ENCODE measurements at regions not wholly inside any gene's neighbourhood (a gene's known extent, or its start where the extent isn't known, plus 50 kb on each side); places are given as distances from the start of the nearest gene placed in this dataset.

- no peaks in the 10 kb centered on the region for H3K79me2 ChIP-seq (ENCODE audit: control insufficient read depth, insufficient read depth, low read length)
- H3K4me1 ChIP-seq (ENCODE audit: control insufficient read depth, extremely low read depth, insufficient read depth, low read length) = peaks cover 26% of the 10 kb centered on the region
- H3K9ac ChIP-seq (ENCODE audit: insufficient read depth, low read length) = no peak overlapping the region
- no peaks in the 10 kb centered on the region for H3K36me3 ChIP-seq (ENCODE audit: control insufficient read depth, insufficient read depth, low read length)
- H3K9me3 ChIP-seq (ENCODE audit: control insufficient read depth, insufficient read depth, low read depth, low read length) = no peaks in the 10 kb centered on the region
- no peak overlapping the region for H3K27ac ChIP-seq (ENCODE audit: insufficient read depth, low read length)
- no peak overlapping the region for H3K4me3 ChIP-seq (replicated peaks in 1 of 4; ENCODE audit: control extremely low read depth in 1 of 4, insufficient read depth in 1 of 4, low read depth in 3 of 4, low read length in 4 of 4)
- no peaks in the 10 kb centered on the region for H3K27me3 ChIP-seq (ENCODE audit: control insufficient read depth, insufficient read depth, low read length)
- no peak for TF ChIP-seq EZH2 (IDR thresholded peaks at IDR 0.05; ENCODE audit: low read length, missing control alignments)
- no peak for TF ChIP-seq CTCF (conservative IDR thresholded peaks at IDR 0.05 in 1 of 2, IDR thresholded peaks at IDR 0.05 in 1 of 2; ENCODE audit: low read depth in 1 of 2, low read length in 2 of 2)
- no peak for DNase-seq (ENCODE audit: low read depth in 2 of 2)
- no peak overlapping the region for H3K4me2 ChIP-seq (ENCODE audit: extremely low read depth, insufficient read depth, low read length)
- no peak overlapping the region for H2AFZ ChIP-seq (ENCODE audit: low read length)
- no peaks in the 10 kb centered on the region for H4K20me1 ChIP-seq (ENCODE audit: control insufficient read depth, extremely low read depth, insufficient read depth, low read length)
Observed at GRCh38 chr21:33974513-33975468, 59.2 kb upstream of the ATP5PO start.

GRCh38 chr21:33973268-33973667 lies 57.7 kb upstream of the ATP5PO start:
- TF ChIP-seq CTCF (conservative IDR thresholded peaks at IDR 0.05 in 1 of 2, IDR thresholded peaks at IDR 0.05 in 1 of 2; ENCODE audit: low read depth in 1 of 2, low read length in 2 of 2) = no peak
- no peak for TF ChIP-seq EZH2 (IDR thresholded peaks at IDR 0.05; ENCODE audit: low read length, missing control alignments)
- Histone ChIP-seq H3K4me1 (ENCODE audit: control insufficient read depth, extremely low read depth, insufficient read depth, low read length) (peaks cover 35% of the 10 kb centered on the region), H3K27me3 (ENCODE audit: control insufficient read depth, insufficient read depth, low read length) (no peaks in the 10 kb centered on the region), H3K79me2 (ENCODE audit: control insufficient read depth, insufficient read depth, low read length) (no peaks in the 10 kb centered on the region), H3K27ac (ENCODE audit: insufficient read depth, low read length) (no peak overlapping the region), H3K9ac (ENCODE audit: insufficient read depth, low read length) (no peak overlapping the region), H2AFZ (ENCODE audit: low read length) (no peak overlapping the region), H3K36me3 (ENCODE audit: control insufficient read depth, insufficient read depth, low read length) (no peaks in the 10 kb centered on the region), H3K4me3 (replicated peaks in 1 of 4; ENCODE audit: control extremely low read depth in 1 of 4, insufficient read depth in 1 of 4, low read depth in 3 of 4, low read length in 4 of 4) (no peak overlapping the region), H4K20me1 (ENCODE audit: control insufficient read depth, extremely low read depth, insufficient read depth, low read length) (no peaks in the 10 kb centered on the region), H3K9me3 (ENCODE audit: control insufficient read depth, insufficient read depth, low read depth, low read length) (no peaks in the 10 kb centered on the region), H3K4me2 (ENCODE audit: extremely low read depth, insufficient read depth, low read length) (no peak overlapping the region)
- DNase-seq (ENCODE audit: low read depth in 2 of 2) = peak in 1 of 2 donors; percentile 43

GRCh38 chr21:33972539-33972938 lies 56.9 kb upstream of the ATP5PO start:
- Histone ChIP-seq H2AFZ (ENCODE audit: low read length) (no peak overlapping the region), H3K4me1 (ENCODE audit: control insufficient read depth, extremely low read depth, insufficient read depth, low read length) (peaks cover 36% of the 10 kb centered on the region), H3K9me3 (ENCODE audit: control insufficient read depth, insufficient read depth, low read depth, low read length) (no peaks in the 10 kb centered on the region), H3K79me2 (ENCODE audit: control insufficient read depth, insufficient read depth, low read length) (no peaks in the 10 kb centered on the region), H3K4me3 (replicated peaks in 1 of 4; ENCODE audit: control extremely low read depth in 1 of 4, insufficient read depth in 1 of 4, low read depth in 3 of 4, low read length in 4 of 4) (no peak overlapping the region), H3K36me3 (ENCODE audit: control insufficient read depth, insufficient read depth, low read length) (no peaks in the 10 kb centered on the region), H3K27me3 (ENCODE audit: control insufficient read depth, insufficient read depth, low read length) (no peaks in the 10 kb centered on the region), H3K9ac (ENCODE audit: insufficient read depth, low read length) (no peak overlapping the region), H4K20me1 (ENCODE audit: control insufficient read depth, extremely low read depth, insufficient read depth, low read length) (no peaks in the 10 kb centered on the region), H3K4me2 (ENCODE audit: extremely low read depth, insufficient read depth, low read length) (no peak overlapping the region), H3K27ac (ENCODE audit: insufficient read depth, low read length) (no peak overlapping the region)
- TF ChIP-seq CTCF (conservative IDR thresholded peaks at IDR 0.05 in 1 of 2, IDR thresholded peaks at IDR 0.05 in 1 of 2; ENCODE audit: low read depth in 1 of 2, low read length in 2 of 2) = no peak
- TF ChIP-seq EZH2 (IDR thresholded peaks at IDR 0.05; ENCODE audit: low read length, missing control alignments) = no peak
- no peak for DNase-seq (ENCODE audit: low read depth in 2 of 2)

Data from fibroblast of lung (primary cell).